Stimulated activated CD8-positive, alpha-beta memory T cell treated with anti-CD3 and anti-CD28 coated beads, Interleukin-12 subunit alpha, Interleukin-12 subunit beta, amount 100 ng/mL, for 1 hour (primary cell): ENCODE measurements at regions not wholly inside any gene's neighbourhood (a gene's known extent, or its start where the extent isn't known, plus 50 kb on each side); places are given as distances from the start of the nearest gene placed in this dataset.

ENCODE experiments used
- DNase-seq: peaks from one replicate; pipeline ENCODE4 v3.0.0-alpha.2; 2020; ENCODE audit warnings: low read depth

- no peak for DNase-seq
These were observed 289.4 kb upstream of the SASH1 start for GRCh38 chr6:148053209-148053608.

- DNase-seq = no peak
These were observed 288.8 kb upstream of the SASH1 start for GRCh38 chr6:148053796-148054195.

GRCh38 chr6:148054219-148054618, 288.4 kb upstream of the SASH1 start:
- DNase-seq = no peak

GRCh38 chr6:148055419-148055818, 287.2 kb upstream of the SASH1 start:
- no peak for DNase-seq

GRCh38 chr6:148059869-148060268, 282.8 kb upstream of the SASH1 start:
- DNase-seq = no peak

GRCh38 chr6:148064406-148065134, 278.1 kb upstream of the SASH1 start:
- no peak for DNase-seq

GRCh38 chr6:148068437-148069061, 274.1 kb upstream of the SASH1 start:
- DNase-seq = no peak

GRCh38 chr6:148069256-148069655, 273.4 kb upstream of the SASH1 start:
- no peak for DNase-seq

GRCh38 chr6:148074291-148074690, 268.3 kb upstream of the SASH1 start:
- DNase-seq = no peak

GRCh38 chr6:148074738-148075137, 267.9 kb upstream of the SASH1 start:
- no peak for DNase-seq

- no peak for DNase-seq
These were observed 267.3 kb upstream of the SASH1 start for GRCh38 chr6:148075352-148075751.

- no peak for DNase-seq
These were observed 266.6 kb upstream of the SASH1 start for GRCh38 chr6:148076051-148076450.

- DNase-seq = no peak
These were observed 262.3 kb upstream of the SASH1 start for GRCh38 chr6:148080315-148080714.

GRCh38 chr6:148081076-148081475, 261.6 kb upstream of the SASH1 start:
- DNase-seq = no peak

GRCh38 chr6:148082044-148082443, 260.6 kb upstream of the SASH1 start:
- no peak for DNase-seq

GRCh38 chr6:148082696-148083095, 259.9 kb upstream of the SASH1 start:
- DNase-seq = no peak

- DNase-seq = no peak
These were observed 256.9 kb upstream of the SASH1 start for GRCh38 chr6:148085631-148086331.

GRCh38 chr6:148086386-148086785, 256.3 kb upstream of the SASH1 start:
- DNase-seq = no peak

GRCh38 chr6:148086843-148087242, 255.8 kb upstream of the SASH1 start:
- no peak for DNase-seq

GRCh38 chr6:148087659-148088058, 255.0 kb upstream of the SASH1 start:
- DNase-seq = no peak

GRCh38 chr6:148090326-148090725, 252.3 kb upstream of the SASH1 start:
- no peak for DNase-seq

- DNase-seq = no peak
These were observed 251.2 kb upstream of the SASH1 start for GRCh38 chr6:148091394-148091793.

- no peak for DNase-seq
These were observed 239.2 kb upstream of the SASH1 start for GRCh38 chr6:148103436-148103835.
